ENCODE measurements at regions not wholly inside any gene's neighbourhood (a gene's known extent, or its start where the extent isn't known, plus 50 kb on each side); places are given as distances from the start of the nearest gene placed in this dataset.

DNA sequence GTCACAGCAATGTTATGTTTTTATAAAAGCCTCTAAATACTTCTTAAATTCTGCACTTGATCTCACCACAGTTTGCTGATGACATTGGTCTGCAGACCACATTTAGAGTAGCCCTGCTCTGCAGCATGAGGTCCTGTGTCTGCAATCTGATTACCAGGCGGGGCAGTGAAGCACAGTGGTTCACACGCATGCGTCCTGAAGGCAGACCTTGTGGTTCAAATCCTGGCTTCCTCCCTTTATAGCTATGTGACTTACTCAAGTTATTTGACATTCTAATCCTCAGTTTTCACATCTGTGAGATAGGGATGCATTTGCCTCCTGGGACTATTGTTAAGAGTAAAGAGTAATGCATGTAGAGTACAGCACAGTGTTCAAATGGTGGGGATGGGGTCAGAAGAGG, 50.3 kb downstream of the BMAL2 start:
- no peak for DNase-seq (ENCODE audit: extremely low read depth, low read depth)
- TF ChIP-seq CTCF (IDR thresholded peaks at IDR 0.05; ENCODE audit: low read depth, low read length), result no peak

DNA sequence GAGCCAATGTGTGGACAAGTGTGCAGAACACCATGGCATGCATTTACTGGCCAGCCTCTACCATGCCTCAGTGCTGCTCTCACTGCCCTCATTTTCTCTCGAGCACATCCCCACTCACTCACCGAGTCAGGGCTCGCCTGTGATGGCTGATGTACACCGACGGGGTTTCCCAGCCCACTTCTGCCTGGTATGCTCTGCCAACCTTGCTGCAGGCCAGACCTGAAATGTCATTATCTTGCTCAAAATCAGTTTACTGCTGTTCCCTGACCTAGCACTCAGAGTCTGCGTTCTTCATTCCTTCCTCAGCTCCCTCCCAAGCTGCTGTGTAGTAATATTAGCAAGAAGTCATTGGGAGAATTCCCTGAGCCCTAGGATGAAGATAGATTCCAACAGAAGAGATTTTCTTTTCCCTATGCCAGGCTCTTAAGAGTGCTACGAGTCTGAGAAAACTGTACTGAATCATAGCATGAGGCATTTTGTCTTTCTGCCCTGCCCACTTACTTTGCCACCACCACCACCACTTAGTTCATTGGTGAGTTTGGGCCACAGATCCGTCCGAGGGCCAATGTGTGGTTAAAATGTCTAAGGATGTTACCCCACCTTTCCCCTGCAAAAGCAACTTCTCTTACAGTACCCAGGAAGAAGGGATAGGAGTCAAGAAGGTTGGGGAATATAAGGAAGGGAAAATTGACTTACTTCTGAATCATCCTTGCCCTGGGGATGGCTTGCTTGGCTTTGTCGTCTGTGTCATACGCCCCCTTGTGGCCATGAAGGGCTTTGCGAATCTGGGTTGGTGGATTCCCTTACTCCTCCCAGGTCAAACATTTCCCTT, 51.0 kb downstream of the BMAL2 start:
- TF ChIP-seq CTCF (IDR thresholded peaks at IDR 0.05; ENCODE audit: low read depth, low read length), result peak; percentile 87
- peak; percentile 64 for DNase-seq (ENCODE audit: extremely low read depth, low read depth)

DNA sequence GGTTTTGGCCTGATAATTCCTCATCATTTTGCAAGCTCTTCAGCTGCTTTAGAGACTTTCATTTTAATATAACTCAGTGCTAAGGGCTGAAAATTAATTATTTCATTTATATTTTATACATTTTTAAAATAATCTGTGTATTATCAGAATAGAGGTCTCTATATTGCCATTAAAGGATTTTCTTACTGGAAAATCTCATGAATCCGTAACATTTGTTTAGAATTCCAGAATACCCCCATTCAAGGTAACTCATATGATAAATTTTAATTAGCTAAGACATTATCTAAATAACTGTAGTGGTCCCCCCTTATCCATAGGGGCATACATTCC, 51.6 kb downstream of the BMAL2 start:
- TF ChIP-seq CTCF (IDR thresholded peaks at IDR 0.05; ENCODE audit: low read depth, low read length), result no peak
- no peak for DNase-seq (ENCODE audit: extremely low read depth, low read depth)

DNA sequence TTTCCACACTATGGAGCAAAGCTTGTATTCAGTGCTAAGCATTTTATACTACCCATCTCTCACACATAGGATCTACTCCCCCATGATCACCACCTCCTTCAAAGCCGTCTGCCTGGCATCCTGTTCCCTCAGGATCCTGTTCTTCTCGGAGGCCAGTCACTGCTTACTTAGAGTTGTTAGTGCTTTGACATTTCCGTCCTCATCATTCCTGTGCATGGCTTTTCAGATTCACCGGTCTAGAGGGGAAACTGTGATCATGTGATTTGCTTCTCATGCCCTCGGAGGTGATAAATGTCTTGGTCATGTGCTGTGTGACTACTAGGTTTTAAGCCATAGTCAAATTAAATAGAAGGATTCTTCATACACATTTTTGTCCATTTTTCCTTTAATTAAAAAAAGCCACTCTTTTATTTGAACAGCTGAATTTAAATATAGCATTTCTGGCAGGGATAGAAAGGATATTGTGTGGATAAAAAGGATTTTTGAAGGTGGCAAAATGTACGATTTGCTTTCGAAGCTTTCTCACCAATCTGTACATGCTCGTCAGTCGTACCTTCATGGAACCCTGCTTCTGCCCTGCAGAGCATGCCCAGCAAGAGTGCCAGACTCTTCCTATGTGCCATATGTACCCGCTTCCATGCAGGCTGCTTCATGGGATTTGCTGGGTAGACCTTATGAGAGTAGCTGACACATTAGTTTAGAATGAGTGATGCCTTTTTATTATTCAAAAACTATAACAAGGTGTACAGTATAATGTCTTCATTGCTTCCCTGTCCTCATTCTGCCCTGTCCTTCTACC, 53.3 kb downstream of the BMAL2 start:
- no peak for DNase-seq (ENCODE audit: extremely low read depth, low read depth)
- TF ChIP-seq CTCF (IDR thresholded peaks at IDR 0.05; ENCODE audit: low read depth, low read length), result no peak

DNA sequence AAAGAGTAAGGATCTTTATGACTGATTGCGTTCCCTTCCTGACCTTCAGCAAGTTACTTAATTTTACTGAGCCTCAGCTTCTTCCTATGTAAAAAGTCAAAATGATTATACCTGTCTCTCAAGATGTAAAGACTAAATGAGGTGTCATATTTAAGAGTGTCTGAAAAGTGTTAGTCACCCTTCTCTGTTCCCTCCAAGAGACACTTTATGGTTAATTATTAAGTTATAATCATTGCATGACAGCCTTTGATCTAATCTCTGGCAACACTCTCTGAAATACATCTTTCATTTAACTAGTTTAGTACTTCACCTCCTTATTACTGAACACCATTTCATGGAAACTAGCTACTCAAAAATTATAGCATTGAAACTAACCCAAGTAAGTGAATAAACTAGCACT, 54.8 kb downstream of the BMAL2 start:
- DNase-seq (ENCODE audit: extremely low read depth, low read depth), result no peak
- TF ChIP-seq CTCF (IDR thresholded peaks at IDR 0.05; ENCODE audit: low read depth, low read length), result no peak

- no peak for TF ChIP-seq CTCF (IDR thresholded peaks at IDR 0.05; ENCODE audit: low read depth, low read length)
- DNase-seq (ENCODE audit: extremely low read depth, low read depth), result no peak
Measured at GRCh38 chr12:27388650-27389049, 56.0 kb downstream of the BMAL2 start.

GRCh38 chr12:27394676-27395075, 51.9 kb upstream of the SMCO2 start:
- no peak for TF ChIP-seq CTCF (IDR thresholded peaks at IDR 0.05; ENCODE audit: low read depth, low read length)
- no peak for DNase-seq (ENCODE audit: extremely low read depth, low read depth)

All from AG09319 (cell line).